ENCODE measurements at regions not wholly inside any gene's neighbourhood (a gene's known extent, or its start where the extent isn't known, plus 50 kb on each side); places are given as distances from the start of the nearest gene placed in this dataset.
"Not testable (repeated sequence)": the region's sequence is repeated elsewhere in the genome, so short reads cannot be mapped to it uniquely, and the experiment has no call there.

DNA sequence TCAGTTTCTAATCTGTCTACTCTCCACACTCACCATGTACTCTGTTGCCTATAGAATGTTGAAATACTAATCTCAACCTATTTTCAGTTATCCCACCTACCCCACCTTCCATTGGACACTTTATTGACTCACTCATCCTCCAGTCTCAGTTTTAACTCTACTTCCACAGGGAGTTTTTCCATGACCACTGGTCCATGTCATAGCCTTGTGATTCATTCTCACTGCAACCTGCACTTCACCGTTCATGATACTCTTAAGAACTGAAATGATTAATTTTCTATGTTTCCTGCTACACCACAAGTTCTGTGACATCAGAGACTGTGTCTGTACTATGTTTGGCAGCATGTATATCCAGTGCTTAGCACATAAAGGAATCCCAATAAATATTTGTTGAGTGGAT, 122.8 kb upstream of the HSF2 start:
- TF ChIP-seq, protein P1, sequence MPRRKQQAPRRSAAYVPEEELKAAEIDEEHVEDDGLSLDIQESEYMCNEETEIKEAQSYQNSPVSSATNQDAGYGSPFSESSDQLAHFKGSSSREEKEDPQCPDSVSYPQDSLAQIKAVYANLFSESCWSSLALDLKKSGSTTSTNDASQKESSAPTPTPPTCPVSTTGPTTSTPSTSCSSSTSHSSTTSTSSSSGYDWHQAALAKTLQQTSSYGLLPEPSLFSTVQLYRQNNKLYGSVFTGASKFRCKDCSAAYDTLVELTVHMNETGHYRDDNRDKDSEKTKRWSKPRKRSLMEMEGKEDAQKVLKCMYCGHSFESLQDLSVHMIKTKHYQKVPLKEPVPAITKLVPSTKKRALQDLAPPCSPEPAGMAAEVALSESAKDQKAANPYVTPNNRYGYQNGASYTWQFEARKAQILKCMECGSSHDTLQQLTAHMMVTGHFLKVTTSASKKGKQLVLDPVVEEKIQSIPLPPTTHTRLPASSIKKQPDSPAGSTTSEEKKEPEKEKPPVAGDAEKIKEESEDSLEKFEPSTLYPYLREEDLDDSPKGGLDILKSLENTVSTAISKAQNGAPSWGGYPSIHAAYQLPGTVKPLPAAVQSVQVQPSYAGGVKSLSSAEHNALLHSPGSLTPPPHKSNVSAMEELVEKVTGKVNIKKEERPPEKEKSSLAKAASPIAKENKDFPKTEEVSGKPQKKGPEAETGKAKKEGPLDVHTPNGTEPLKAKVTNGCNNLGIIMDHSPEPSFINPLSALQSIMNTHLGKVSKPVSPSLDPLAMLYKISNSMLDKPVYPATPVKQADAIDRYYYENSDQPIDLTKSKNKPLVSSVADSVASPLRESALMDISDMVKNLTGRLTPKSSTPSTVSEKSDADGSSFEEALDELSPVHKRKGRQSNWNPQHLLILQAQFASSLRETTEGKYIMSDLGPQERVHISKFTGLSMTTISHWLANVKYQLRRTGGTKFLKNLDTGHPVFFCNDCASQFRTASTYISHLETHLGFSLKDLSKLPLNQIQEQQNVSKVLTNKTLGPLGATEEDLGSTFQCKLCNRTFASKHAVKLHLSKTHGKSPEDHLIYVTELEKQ (tag by site-specific recombination; IDR thresholded peaks at IDR 0.05; ENCODE audit: borderline replicate concordance), result no peak
- TF ChIP-seq YY1 (tag by site-specific recombination; IDR thresholded peaks at IDR 0.05) (no peak), MYNN (tag by site-specific recombination; IDR thresholded peaks at IDR 0.05; ENCODE audit: borderline replicate concordance) (no peak), ZNF560 (tag by site-specific recombination; IDR thresholded peaks at IDR 0.05; ENCODE audit: borderline replicate concordance) (no peak), ZNF707 (tag by site-specific recombination; IDR thresholded peaks at IDR 0.05) (no peak), SCRT2 (tag by site-specific recombination; IDR thresholded peaks at IDR 0.05) (no peak), ZNF121 (tag by site-specific recombination; IDR thresholded peaks at IDR 0.05) (no peak), KLF16 (tag by site-specific recombination; IDR thresholded peaks at IDR 0.05) (no peak), ZNF558 (tag by site-specific recombination; IDR thresholded peaks at IDR 0.05) (no peak), ZNF571 (tag by site-specific recombination; IDR thresholded peaks at IDR 0.05) (no peak)
- TF ChIP-seq, protein P2, sequence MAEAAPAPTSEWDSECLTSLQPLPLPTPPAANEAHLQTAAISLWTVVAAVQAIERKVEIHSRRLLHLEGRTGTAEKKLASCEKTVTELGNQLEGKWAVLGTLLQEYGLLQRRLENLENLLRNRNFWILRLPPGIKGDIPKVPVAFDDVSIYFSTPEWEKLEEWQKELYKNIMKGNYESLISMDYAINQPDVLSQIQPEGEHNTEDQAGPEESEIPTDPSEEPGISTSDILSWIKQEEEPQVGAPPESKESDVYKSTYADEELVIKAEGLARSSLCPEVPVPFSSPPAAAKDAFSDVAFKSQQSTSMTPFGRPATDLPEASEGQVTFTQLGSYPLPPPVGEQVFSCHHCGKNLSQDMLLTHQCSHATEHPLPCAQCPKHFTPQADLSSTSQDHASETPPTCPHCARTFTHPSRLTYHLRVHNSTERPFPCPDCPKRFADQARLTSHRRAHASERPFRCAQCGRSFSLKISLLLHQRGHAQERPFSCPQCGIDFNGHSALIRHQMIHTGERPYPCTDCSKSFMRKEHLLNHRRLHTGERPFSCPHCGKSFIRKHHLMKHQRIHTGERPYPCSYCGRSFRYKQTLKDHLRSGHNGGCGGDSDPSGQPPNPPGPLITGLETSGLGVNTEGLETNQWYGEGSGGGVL (tag by site-specific recombination; IDR thresholded peaks at IDR 0.05), result no peak
- TF ChIP-seq, protein P3, sequence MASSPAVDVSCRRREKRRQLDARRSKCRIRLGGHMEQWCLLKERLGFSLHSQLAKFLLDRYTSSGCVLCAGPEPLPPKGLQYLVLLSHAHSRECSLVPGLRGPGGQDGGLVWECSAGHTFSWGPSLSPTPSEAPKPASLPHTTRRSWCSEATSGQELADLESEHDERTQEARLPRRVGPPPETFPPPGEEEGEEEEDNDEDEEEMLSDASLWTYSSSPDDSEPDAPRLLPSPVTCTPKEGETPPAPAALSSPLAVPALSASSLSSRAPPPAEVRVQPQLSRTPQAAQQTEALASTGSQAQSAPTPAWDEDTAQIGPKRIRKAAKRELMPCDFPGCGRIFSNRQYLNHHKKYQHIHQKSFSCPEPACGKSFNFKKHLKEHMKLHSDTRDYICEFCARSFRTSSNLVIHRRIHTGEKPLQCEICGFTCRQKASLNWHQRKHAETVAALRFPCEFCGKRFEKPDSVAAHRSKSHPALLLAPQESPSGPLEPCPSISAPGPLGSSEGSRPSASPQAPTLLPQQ (tag by site-specific recombination; IDR thresholded peaks at IDR 0.05), result no peak
- TF ChIP-seq, protein P4, sequence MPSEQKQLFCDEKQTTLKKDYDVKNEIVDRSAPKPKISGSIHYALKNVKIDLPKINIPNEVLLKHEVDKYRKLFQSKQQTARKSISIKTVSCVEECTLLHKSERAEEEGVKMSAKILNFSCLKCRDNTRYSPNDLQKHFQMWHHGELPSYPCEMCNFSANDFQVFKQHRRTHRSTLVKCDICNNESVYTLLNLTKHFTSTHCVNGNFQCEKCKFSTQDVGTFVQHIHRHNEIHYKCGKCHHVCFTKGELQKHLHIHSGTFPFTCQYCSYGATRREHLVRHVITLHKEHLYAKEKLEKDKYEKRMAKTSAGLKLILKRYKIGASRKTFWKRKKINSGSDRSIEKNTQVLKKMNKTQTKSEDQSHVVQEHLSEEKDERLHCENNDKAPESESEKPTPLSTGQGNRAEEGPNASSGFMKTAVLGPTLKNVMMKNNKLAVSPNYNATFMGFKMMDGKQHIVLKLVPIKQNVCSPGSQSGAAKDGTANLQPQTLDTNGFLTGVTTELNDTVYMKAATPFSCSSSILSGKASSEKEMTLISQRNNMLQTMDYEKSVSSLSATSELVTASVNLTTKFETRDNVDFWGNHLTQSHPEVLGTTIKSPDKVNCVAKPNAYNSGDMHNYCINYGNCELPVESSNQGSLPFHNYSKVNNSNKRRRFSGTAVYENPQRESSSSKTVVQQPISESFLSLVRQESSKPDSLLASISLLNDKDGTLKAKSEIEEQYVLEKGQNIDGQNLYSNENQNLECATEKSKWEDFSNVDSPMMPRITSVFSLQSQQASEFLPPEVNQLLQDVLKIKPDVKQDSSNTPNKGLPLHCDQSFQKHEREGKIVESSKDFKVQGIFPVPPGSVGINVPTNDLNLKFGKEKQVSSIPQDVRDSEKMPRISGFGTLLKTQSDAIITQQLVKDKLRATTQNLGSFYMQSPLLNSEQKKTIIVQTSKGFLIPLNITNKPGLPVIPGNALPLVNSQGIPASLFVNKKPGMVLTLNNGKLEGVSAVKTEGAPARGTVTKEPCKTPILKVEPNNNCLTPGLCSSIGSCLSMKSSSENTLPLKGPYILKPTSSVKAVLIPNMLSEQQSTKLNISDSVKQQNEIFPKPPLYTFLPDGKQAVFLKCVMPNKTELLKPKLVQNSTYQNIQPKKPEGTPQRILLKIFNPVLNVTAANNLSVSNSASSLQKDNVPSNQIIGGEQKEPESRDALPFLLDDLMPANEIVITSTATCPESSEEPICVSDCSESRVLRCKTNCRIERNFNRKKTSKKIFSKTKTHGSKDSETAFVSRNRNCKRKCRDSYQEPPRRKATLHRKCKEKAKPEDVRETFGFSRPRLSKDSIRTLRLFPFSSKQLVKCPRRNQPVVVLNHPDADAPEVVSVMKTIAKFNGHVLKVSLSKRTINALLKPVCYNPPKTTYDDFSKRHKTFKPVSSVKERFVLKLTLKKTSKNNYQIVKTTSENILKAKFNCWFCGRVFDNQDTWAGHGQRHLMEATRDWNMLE (tag by site-specific recombination; conservative IDR thresholded peaks at IDR 0.05; ENCODE audit: low read depth), result no peak
- ChIA-PET POLR2A (no interaction called here), CTCF (no interaction called here)
- no peak overlapping the region for H3K27ac ChIP-seq (ENCODE audit: extremely low read depth, low read depth, low read length)
- H3K9me3 ChIP-seq (ENCODE audit: control insufficient read depth, insufficient read depth, low read depth, low read length), result no peaks in the 10 kb centered on the region
- no peaks in the 10 kb centered on the region for H3K36me3 ChIP-seq (ENCODE audit: control insufficient read depth in 2 of 2, insufficient read depth in 1 of 2, low read length in 2 of 2)
- H3K4me1 ChIP-seq (ENCODE audit: control insufficient read depth, insufficient read depth, low read length), result no peaks in the 10 kb centered on the region
- H3K4me3 ChIP-seq (ENCODE audit: low read depth, low read length), result no peak overlapping the region

DNA sequence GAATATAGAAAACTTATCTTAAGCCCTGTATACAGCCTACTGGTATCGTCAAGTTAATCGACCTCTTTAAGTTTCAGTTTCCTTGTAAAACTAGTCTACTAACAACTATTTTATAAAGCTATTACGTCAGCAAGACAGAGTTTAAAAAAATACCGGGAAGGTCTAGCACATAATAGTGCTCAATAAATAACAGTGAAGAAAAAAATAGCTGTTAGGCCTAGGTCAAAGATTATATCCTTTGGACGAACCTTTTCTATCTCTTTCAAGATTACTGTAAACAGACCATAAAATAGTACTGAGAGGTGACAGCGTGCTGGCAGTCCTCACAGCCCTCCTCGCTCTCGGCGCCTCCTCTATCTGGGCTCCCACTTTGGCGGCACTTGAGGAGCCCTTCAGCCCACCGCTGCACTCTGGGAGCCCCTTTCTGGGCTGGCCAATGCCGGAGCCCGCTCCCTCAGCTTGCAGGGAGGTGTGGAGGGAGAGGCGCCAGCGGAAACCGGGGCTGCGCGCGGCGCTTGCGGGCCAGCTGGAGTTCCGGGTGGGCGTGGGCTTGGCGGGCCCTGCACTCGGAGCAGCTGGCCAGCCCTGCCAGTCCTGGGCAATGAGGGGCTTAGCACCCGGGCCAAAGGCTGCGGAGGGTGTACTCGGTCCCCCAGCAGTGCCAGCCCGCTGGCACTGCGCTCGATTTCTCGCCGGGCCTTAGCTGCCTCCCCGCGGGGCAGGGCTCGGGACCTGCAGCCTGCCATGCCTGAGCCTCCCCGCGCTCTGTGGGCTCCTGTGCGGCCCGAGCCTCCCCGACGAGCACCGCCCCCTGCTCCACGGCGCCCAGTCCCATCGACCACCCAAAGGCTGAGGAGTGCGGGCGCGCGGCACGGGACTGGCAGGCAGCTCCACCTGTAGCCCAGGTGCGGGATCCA, 119.1 kb upstream of the HSF2 start:
- H3K4me3 ChIP-seq (ENCODE audit: low read depth, low read length); H3K27ac ChIP-seq (ENCODE audit: extremely low read depth, low read depth, low read length); H3K9me3 ChIP-seq (ENCODE audit: control insufficient read depth, insufficient read depth, low read depth, low read length); POLR2A ChIA-PET; H3K4me1 ChIP-seq (ENCODE audit: control insufficient read depth, insufficient read depth, low read length); H3K36me3 ChIP-seq (ENCODE audit: control insufficient read depth in 2 of 2, insufficient read depth in 1 of 2, low read length in 2 of 2): not testable (repeated sequence)
- CTCF ChIA-PET, result interaction anchor here (1.3 kb wide), 1 partner anchor 10 kb away, joined by 3 read pairs; no protein-coding TSS in a partner anchor
